Stomach (tissue), 8 donors: ENCODE measurements at regions not wholly inside any gene's neighbourhood (a gene's known extent, or its start where the extent isn't known, plus 50 kb on each side); places are given as distances from the start of the nearest gene placed in this dataset.

Source experiments
- DNase-seq, 2 donors: peaks; one replicate each; pipeline versions ENCODE4 v3.0.0 to v3.0.0-alpha.2; 2013 to 2019
- H3K27ac ChIP-seq, 5 donors: fragments of 200-600 bp in 4 of 5; sonication (generic) in 4 of 5; one replicate each; pipeline ENCODE4 v1.5.1; 2013 to 2019; ENCODE audit warnings: mild to moderate bottlenecking in 1 of 5, moderate library complexity in 1 of 5
- H3K27me3 ChIP-seq, 3 donors: fragments of 200-600 bp; sonication (generic); one replicate each; pipeline ENCODE4 v1.5.1; 2017 to 2019; ENCODE audit warnings: mixed run types in 1 of 3
- H3K36me3 ChIP-seq, 4 donors: fragments of 200-600 bp; sonication (generic); 1 replicate in 3 of 4; 2 replicates in 1 of 4; pipeline ENCODE4 v1.5.1; 2016 to 2019
- H3K4me1 ChIP-seq, 4 donors: fragments of 200-600 bp; sonication (generic); one replicate each; pipeline ENCODE4 v1.5.1; 2016 to 2019
- H3K4me3 ChIP-seq, 4 donors: fragments of 200-600 bp; sonication (generic) in 3 of 4; one replicate each; pipeline ENCODE4 v1.5.1; 2016 to 2019; ENCODE audit warnings: mild to moderate bottlenecking in 1 of 4
- H3K9me3 ChIP-seq, 4 donors: fragments of 200-600 bp; sonication (generic); one replicate each; pipeline ENCODE4 v1.5.1; 2016 to 2019
- EP300 ChIP-seq: sonication (generic); formaldehyde crosslinking; IDR thresholded peaks from one replicate; pipeline ENCODE4 v1.6.1; 2017; ENCODE audit warnings: antibody characterized with exemption
- POLR2A ChIP-seq, 4 donors: fragments of 450-650 bp; IDR thresholded peaks; one replicate each; pipeline ENCODE4 v1.6.1; 2016; ENCODE audit warnings: antibody characterized with exemption in 4 of 4, control low read depth in 2 of 4, mild to moderate bottlenecking in 1 of 4, moderate library complexity in 1 of 4
- POLR2AphosphoS5 ChIP-seq, 3 donors: sonication (generic); formaldehyde crosslinking; IDR thresholded peaks; one replicate each; pipeline ENCODE4 v1.6.1; 2016; ENCODE audit warnings: antibody characterized with exemption in 3 of 3
- WGBS, 5 donors: extraction: QIAGEN DNeasy Blood & Tissue Kit in 3 of 5; methylation state at CpG; one replicate each; pipeline versions ENCODE4 v1.1.5 to v1.1.7; 2013 to 2018; 5-methylcytosine and 5-hydroxymethylcytosine counted together
- intact Hi-C: fragments of 100-400 bp; cut with DNase I; formaldehyde crosslinking; loops from one replicate; pipeline ENCODE4 v1.15.1; 2023; ENCODE audit warnings: low total_unique reads
- TF ChIP-seq, protein P1 (sequence below), 7 experiments: fragments of 450-650 bp in 4 of 7; fragments of 200-600 bp in 3 of 7; sonication (generic) in 3 of 7; IDR thresholded peaks; one replicate each; pipeline ENCODE4 v1.5.1; 2016 to 2019; ENCODE audit warnings: antibody characterized with exemption in 7 of 7, control low read depth in 2 of 7, mild to moderate bottlenecking in 1 of 7
- donor health status: healthy with polysubstance abuse.
- donor health status: Bipolar disorder and iron deficiency.
- donor health status: healthy.

- no peak for DNase-seq
- Histone ChIP-seq H3K4me3 (no peak overlapping the region), H3K4me1 (no peaks in the 10 kb centered on the region), H3K9me3 (no peaks in the 10 kb centered on the region), H3K27me3 (no peaks in the 10 kb centered on the region), H3K27ac (no peak overlapping the region), H3K36me3 (no peaks in the 10 kb centered on the region)
- 64 to 91% (median 78%) methylated on average over 1 of the region's 1 CpG for WGBS, 5 donors
- intact Hi-C loops = no loop called here
- TF ChIP-seq EP300 (no peak), POLR2A (IDR thresholded peaks at IDR 0.05) (no peak), POLR2AphosphoS5 (IDR thresholded peaks at IDR 0.05) (no peak)
- TF ChIP-seq, protein P1, sequence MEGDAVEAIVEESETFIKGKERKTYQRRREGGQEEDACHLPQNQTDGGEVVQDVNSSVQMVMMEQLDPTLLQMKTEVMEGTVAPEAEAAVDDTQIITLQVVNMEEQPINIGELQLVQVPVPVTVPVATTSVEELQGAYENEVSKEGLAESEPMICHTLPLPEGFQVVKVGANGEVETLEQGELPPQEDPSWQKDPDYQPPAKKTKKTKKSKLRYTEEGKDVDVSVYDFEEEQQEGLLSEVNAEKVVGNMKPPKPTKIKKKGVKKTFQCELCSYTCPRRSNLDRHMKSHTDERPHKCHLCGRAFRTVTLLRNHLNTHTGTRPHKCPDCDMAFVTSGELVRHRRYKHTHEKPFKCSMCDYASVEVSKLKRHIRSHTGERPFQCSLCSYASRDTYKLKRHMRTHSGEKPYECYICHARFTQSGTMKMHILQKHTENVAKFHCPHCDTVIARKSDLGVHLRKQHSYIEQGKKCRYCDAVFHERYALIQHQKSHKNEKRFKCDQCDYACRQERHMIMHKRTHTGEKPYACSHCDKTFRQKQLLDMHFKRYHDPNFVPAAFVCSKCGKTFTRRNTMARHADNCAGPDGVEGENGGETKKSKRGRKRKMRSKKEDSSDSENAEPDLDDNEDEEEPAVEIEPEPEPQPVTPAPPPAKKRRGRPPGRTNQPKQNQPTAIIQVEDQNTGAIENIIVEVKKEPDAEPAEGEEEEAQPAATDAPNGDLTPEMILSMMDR (IDR thresholded peaks at IDR 0.05) = no peak
These were observed 782.2 kb downstream of the VGLL3 start for GRCh38 chr3:86208772-86209171.

- Histone ChIP-seq H3K27me3 (no peaks in the 10 kb centered on the region), H3K36me3 (no peaks in the 10 kb centered on the region), H3K4me3 (no peak overlapping the region), H3K27ac (no peak overlapping the region), H3K9me3 (peaks cover 0 to 6% (median 0%) of the 10 kb centered on the region in 4 donors), H3K4me1 (no peaks in the 10 kb centered on the region)
- 66 to 88% (median 85%) methylated on average over 2 of the region's 2 CpGs for WGBS, 5 donors
- intact Hi-C loops = no loop called here
- no peak for TF ChIP-seq POLR2AphosphoS5 (IDR thresholded peaks at IDR 0.05)
- TF ChIP-seq POLR2A (IDR thresholded peaks at IDR 0.05) = no peak
- TF ChIP-seq, protein P1 (IDR thresholded peaks at IDR 0.05) = no peak
- TF ChIP-seq EP300 = no peak
- DNase-seq = no peak
These were observed 808.3 kb downstream of the VGLL3 start for GRCh38 chr3:86182606-86183005.

DNA sequence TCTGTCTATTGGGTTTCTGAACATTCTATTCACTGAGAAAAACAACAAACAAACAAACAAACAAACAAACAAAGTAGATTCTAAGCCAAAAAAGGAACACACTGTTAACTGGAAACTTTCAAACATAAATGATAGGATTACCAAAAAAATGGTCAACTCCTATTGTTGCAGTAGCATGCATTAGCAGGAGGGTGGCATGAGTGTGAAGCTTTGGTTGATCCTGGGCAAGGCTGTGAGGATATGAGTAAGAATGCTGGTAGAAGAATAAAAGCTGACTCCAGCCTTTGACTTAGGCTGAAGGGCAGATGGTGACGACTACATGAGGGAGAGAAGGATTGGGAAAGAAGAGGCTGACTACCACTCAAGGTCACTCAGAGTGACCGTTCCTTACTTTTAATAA is 810.3 kb downstream of the VGLL3 start:
- Histone ChIP-seq H3K27me3 (no peaks in the 10 kb centered on the region), H3K27ac (no peak overlapping the region), H3K36me3 (no peaks in the 10 kb centered on the region), H3K4me3 (no peak overlapping the region), H3K4me1 (peaks cover 0 to 2% (median 0%) of the 10 kb centered on the region in 4 donors), H3K9me3 (peaks cover 0 to 6% (median 0%) of the 10 kb centered on the region in 4 donors)
- WGBS, 5 donors = 57 to 72% (median 59%) methylated on average over 2 of the region's 2 CpGs
- DNase-seq = peak in 1 of 2 donors; percentile 35
- intact Hi-C loops = no loop called here
- TF ChIP-seq EP300 (no peak), POLR2A (IDR thresholded peaks at IDR 0.05) (no peak), POLR2AphosphoS5 (IDR thresholded peaks at IDR 0.05) (no peak)
- TF ChIP-seq, protein P1 (IDR thresholded peaks at IDR 0.05) = no peak

GRCh38 chr3:86178095-86178494 is 812.9 kb downstream of the VGLL3 start:
- Histone ChIP-seq H3K36me3 (no peaks in the 10 kb centered on the region), H3K4me3 (no peak overlapping the region), H3K4me1 (peaks cover 0 to 7% (median 0%) of the 10 kb centered on the region in 4 donors), H3K27ac (no peak overlapping the region), H3K9me3 (peaks cover 0 to 3% (median 0%) of the 10 kb centered on the region in 4 donors), H3K27me3 (no peaks in the 10 kb centered on the region)
- no peak for TF ChIP-seq POLR2AphosphoS5 (IDR thresholded peaks at IDR 0.05)
- TF ChIP-seq POLR2A (IDR thresholded peaks at IDR 0.05) = no peak
- intact Hi-C loops = no loop called here
- 86 to 90% (median 88%) methylated on average over 6 of the region's 6 CpGs for WGBS, 5 donors
- DNase-seq = no peak

DNA sequence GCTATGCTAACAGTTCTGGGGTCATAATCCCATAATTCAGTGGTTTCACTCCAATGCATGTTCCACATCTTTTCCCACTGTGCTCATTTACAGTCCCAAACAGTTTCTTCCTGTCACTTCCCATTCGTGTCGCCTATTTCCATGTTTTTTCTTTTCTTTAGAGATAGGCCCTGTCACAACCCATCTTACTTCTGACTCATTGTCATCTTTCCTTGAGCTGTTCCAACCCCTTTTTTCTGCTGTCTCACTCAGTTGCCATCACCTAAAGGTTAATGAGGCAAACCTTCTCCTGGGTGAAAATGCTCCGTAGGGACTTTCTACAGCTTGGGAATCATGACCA is 814.5 kb downstream of the VGLL3 start:
- intact Hi-C loops = no loop called here
- 88 to 95% (median 91%) methylated on average over 3 of the region's 3 CpGs for WGBS, 5 donors

More for the DNA sequence above, 814.5 kb downstream of the VGLL3 start:
- Histone ChIP-seq H3K27ac (no peak overlapping the region), H3K4me3 (no peak overlapping the region), H3K9me3 (no peaks in the 10 kb centered on the region), H3K36me3 (no peaks in the 10 kb centered on the region), H3K4me1 (peaks cover 0 to 7% (median 0%) of the 10 kb centered on the region in 4 donors), H3K27me3 (no peaks in the 10 kb centered on the region)
- no peak for DNase-seq
- TF ChIP-seq, protein P1 (IDR thresholded peaks at IDR 0.05) = no peak
- TF ChIP-seq EP300 = no peak
- no peak for TF ChIP-seq POLR2A (IDR thresholded peaks at IDR 0.05)
- TF ChIP-seq POLR2AphosphoS5 (IDR thresholded peaks at IDR 0.05) = no peak
